ENCODE measurements at regions not wholly inside any gene's neighbourhood (a gene's known extent, or its start where the extent isn't known, plus 50 kb on each side); places are given as distances from the start of the nearest gene placed in this dataset.

- no peak for DNase-seq
- intact Hi-C loops (cut with DNase I), result no loop called here
- H3K9me3 ChIP-seq, result peaks cover 0 to 2% (median 0%) of the 10 kb centered on the region in 4 donors
These were observed 599.0 kb downstream of the TYW1 start for GRCh38 chr7:67595431-67596180.

GRCh38 chr7:67597161-67597560 is 600.5 kb downstream of the TYW1 start:
- Histone ChIP-seq H3K9me3 (peaks cover 0 to 2% (median 0%) of the 10 kb centered on the region in 4 donors), H3K36me3 (no peaks in the 10 kb centered on the region), H3K27me3 (no peaks in the 10 kb centered on the region), H3K4me1 (no peaks in the 10 kb centered on the region), H3K27ac (no peak overlapping the region), H3K4me3 (no peak overlapping the region)
- TF ChIP-seq EP300 (IDR thresholded peaks at IDR 0.05), result no peak
- no peak for TF ChIP-seq POLR2AphosphoS5 (IDR thresholded peaks at IDR 0.05)
- TF ChIP-seq POLR2A (IDR thresholded peaks at IDR 0.05), result no peak
- no peak for TF ChIP-seq CTCF (IDR thresholded peaks at IDR 0.05)
- intact Hi-C loops (cut with DNase I), result no loop called here
- 85 to 88% methylated on average over 3 of the region's 3 CpGs for WGBS, 2 donors
- DNase-seq, result no peak

More at GRCh38 chr7:67595431-67596180, 599.0 kb downstream of the TYW1 start:
- H3K27me3 ChIP-seq, result no peaks in the 10 kb centered on the region
- no peaks in the 10 kb centered on the region for H3K36me3 ChIP-seq
- TF ChIP-seq POLR2AphosphoS5 (IDR thresholded peaks at IDR 0.05) (no peak), EP300 (IDR thresholded peaks at IDR 0.05) (no peak), POLR2A (IDR thresholded peaks at IDR 0.05) (no peak), CTCF (IDR thresholded peaks at IDR 0.05) (no peak)
- no peak overlapping the region for H3K4me3 ChIP-seq
- H3K4me1 ChIP-seq, result no peaks in the 10 kb centered on the region
- WGBS, 2 donors, result 83 to 87% methylated on average over 15 of the region's 15 CpGs
- no peak overlapping the region for H3K27ac ChIP-seq

GRCh38 chr7:67598469-67598868 is 601.8 kb downstream of the TYW1 start:
- no peaks in the 10 kb centered on the region for H3K4me1 ChIP-seq
- no peaks in the 10 kb centered on the region for H3K27me3 ChIP-seq
- H3K4me3 ChIP-seq, result no peak overlapping the region
- no peak for DNase-seq
- intact Hi-C loops (cut with DNase I), result no loop called here
- H3K9me3 ChIP-seq, result peaks cover 0 to 2% (median 0%) of the 10 kb centered on the region in 4 donors
- H3K27ac ChIP-seq, result no peak overlapping the region
- no peaks in the 10 kb centered on the region for H3K36me3 ChIP-seq
- TF ChIP-seq EP300 (IDR thresholded peaks at IDR 0.05) (no peak), CTCF (IDR thresholded peaks at IDR 0.05) (no peak), POLR2A (IDR thresholded peaks at IDR 0.05) (no peak), POLR2AphosphoS5 (IDR thresholded peaks at IDR 0.05) (no peak)

GRCh38 chr7:67599331-67600062 is 602.9 kb downstream of the TYW1 start:
- Histone ChIP-seq H3K4me3 (no peak overlapping the region), H3K27ac (no peak overlapping the region), H3K27me3 (no peaks in the 10 kb centered on the region), H3K4me1 (no peaks in the 10 kb centered on the region), H3K9me3 (peaks cover 0 to 2% (median 0%) of the 10 kb centered on the region in 4 donors), H3K36me3 (no peaks in the 10 kb centered on the region)
- intact Hi-C loops (cut with DNase I), result no loop called here
- WGBS, 2 donors, result 79 to 85% methylated on average over 10 of the region's 10 CpGs
- DNase-seq, result no peak
- TF ChIP-seq EP300 (IDR thresholded peaks at IDR 0.05) (no peak), POLR2AphosphoS5 (IDR thresholded peaks at IDR 0.05) (no peak), POLR2A (IDR thresholded peaks at IDR 0.05) (no peak), CTCF (IDR thresholded peaks at IDR 0.05) (no peak)
